B cell (primary cell): ENCODE measurements at regions not wholly inside any gene's neighbourhood (a gene's known extent, or its start where the extent isn't known, plus 50 kb on each side); places are given as distances from the start of the nearest gene placed in this dataset.

Source experiments
- EZH2 ChIP-seq: IDR thresholded peaks from 2 replicates; pipeline ENCODE4 v1.6.1; 2012; ENCODE audit warnings: borderline replicate concordance, low read depth, mild to moderate bottlenecking, moderate library complexity, low read length; ENCODE audit not compliant: insufficient read depth, poor library complexity, severe bottlenecking
- TF ChIP-seq, protein P1 (sequence below): fragments of 200-600 bp; IDR thresholded peaks from one replicate; pipeline ENCODE4 v1.8.0; 2022; ENCODE audit warnings: antibody characterized with exemption, mild to moderate bottlenecking

DNA sequence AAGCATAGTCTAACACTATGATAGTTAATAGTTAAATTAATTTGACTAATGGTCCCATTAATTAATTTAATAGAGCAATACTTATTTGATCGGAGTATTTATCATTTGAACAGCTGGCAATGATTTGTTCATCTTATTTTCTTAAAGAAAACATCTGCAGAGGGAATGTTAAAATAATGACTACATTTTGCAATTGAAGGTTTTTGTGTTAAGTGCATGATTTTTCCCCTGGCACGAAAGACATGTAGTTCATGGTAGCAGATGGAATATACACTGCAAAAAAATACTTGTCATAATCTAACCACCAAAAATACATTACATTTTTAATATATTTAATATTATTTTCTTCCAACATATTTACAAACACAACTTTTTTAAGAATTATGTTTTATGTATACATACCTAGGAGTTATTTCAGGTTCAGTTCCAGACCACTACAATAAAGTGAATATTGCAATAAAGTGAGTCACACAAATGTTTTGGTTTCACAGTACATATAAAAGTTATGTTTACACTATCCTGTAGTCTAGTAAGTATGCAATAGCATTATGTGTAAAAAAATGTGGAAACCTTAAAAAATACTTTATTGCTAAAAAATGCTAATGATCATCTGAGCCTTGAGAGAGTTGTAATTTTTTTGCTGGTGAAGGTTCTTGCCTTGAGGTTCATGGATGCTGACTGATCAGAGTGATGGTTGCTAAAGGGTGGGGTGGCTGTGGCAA lies 292.6 kb upstream of the DAB2 start:
- TF ChIP-seq, protein P1, sequence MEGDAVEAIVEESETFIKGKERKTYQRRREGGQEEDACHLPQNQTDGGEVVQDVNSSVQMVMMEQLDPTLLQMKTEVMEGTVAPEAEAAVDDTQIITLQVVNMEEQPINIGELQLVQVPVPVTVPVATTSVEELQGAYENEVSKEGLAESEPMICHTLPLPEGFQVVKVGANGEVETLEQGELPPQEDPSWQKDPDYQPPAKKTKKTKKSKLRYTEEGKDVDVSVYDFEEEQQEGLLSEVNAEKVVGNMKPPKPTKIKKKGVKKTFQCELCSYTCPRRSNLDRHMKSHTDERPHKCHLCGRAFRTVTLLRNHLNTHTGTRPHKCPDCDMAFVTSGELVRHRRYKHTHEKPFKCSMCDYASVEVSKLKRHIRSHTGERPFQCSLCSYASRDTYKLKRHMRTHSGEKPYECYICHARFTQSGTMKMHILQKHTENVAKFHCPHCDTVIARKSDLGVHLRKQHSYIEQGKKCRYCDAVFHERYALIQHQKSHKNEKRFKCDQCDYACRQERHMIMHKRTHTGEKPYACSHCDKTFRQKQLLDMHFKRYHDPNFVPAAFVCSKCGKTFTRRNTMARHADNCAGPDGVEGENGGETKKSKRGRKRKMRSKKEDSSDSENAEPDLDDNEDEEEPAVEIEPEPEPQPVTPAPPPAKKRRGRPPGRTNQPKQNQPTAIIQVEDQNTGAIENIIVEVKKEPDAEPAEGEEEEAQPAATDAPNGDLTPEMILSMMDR = no peak
- no peak for TF ChIP-seq EZH2
